ENCODE measurements at regions not wholly inside any gene's neighbourhood (a gene's known extent, or its start where the extent isn't known, plus 50 kb on each side); places are given as distances from the start of the nearest gene placed in this dataset.

- Mint-ChIP-seq H3K4me1 (ENCODE audit: insufficient read depth, unreplicated experiment) (no peaks in the 10 kb centered on the region), H3K9me3 (ENCODE audit: unreplicated experiment) (peaks cover 8% of the 10 kb centered on the region), H3K4me3 (ENCODE audit: unreplicated experiment) (no peak overlapping the region), H3K36me3 (ENCODE audit: insufficient read depth, unreplicated experiment) (no peaks in the 10 kb centered on the region), H3K27ac (ENCODE audit: low read depth, unreplicated experiment) (no peak overlapping the region), H3K27me3 (ENCODE audit: insufficient read depth, unreplicated experiment) (peaks cover 28% of the 10 kb centered on the region)
- no TSS peak for BruUV-seq (replicated peaks)
- no peak for TF ChIP-seq CTCF (IDR thresholded peaks at IDR 0.05; ENCODE audit: unreplicated experiment)
- ChIA-PET CTCF (no interaction called here), POLR2A (no interaction called here)
- intact Hi-C loops (cut with micrococcal nuclease), result no loop called here
- no peak for DNase-seq (ENCODE audit: unreplicated experiment)
Observed at GRCh38 chr13:108095036-108095435, 120.3 kb downstream of the LIG4 start.

GRCh38 chr13:108093616-108094015, 121.7 kb downstream of the LIG4 start:
- BruUV-seq (replicated peaks), result no TSS peak
- H3K4me3 Mint-ChIP-seq (ENCODE audit: unreplicated experiment), result no peak overlapping the region
- POLR2A ChIA-PET, result no interaction called here
- intact Hi-C loops (cut with micrococcal nuclease), result no loop called here
- CTCF ChIA-PET, result no interaction called here
- DNase-seq (ENCODE audit: unreplicated experiment), result no peak
- peaks cover 8% of the 10 kb centered on the region for H3K9me3 Mint-ChIP-seq (ENCODE audit: unreplicated experiment)
- no peaks in the 10 kb centered on the region for H3K36me3 Mint-ChIP-seq (ENCODE audit: insufficient read depth, unreplicated experiment)
- TF ChIP-seq CTCF (IDR thresholded peaks at IDR 0.05; ENCODE audit: unreplicated experiment), result no peak
- no peak overlapping the region for H3K27ac Mint-ChIP-seq (ENCODE audit: low read depth, unreplicated experiment)
- H3K4me1 Mint-ChIP-seq (ENCODE audit: insufficient read depth, unreplicated experiment), result no peaks in the 10 kb centered on the region
- peaks cover 25% of the 10 kb centered on the region for H3K27me3 Mint-ChIP-seq (ENCODE audit: insufficient read depth, unreplicated experiment)

GRCh38 chr13:108087810-108088209, 127.5 kb downstream of the LIG4 start:
- peaks cover 6% of the 10 kb centered on the region for H3K36me3 Mint-ChIP-seq (ENCODE audit: insufficient read depth, unreplicated experiment)
- peaks cover 8% of the 10 kb centered on the region for H3K9me3 Mint-ChIP-seq (ENCODE audit: unreplicated experiment)
- no peak overlapping the region for H3K4me3 Mint-ChIP-seq (ENCODE audit: unreplicated experiment)
- no peaks in the 10 kb centered on the region for H3K27me3 Mint-ChIP-seq (ENCODE audit: insufficient read depth, unreplicated experiment)
- H3K27ac Mint-ChIP-seq (ENCODE audit: low read depth, unreplicated experiment), result no peak overlapping the region
- intact Hi-C loops (cut with micrococcal nuclease), result no loop called here
- H3K4me1 Mint-ChIP-seq (ENCODE audit: insufficient read depth, unreplicated experiment), result no peaks in the 10 kb centered on the region
- no peak for TF ChIP-seq CTCF (IDR thresholded peaks at IDR 0.05; ENCODE audit: unreplicated experiment)
- ChIA-PET POLR2A (no interaction called here), CTCF (no interaction called here)
- no peak for DNase-seq (ENCODE audit: unreplicated experiment)
- no TSS peak for BruUV-seq (replicated peaks)

GRCh38 chr13:108086678-108087077, 128.7 kb downstream of the LIG4 start:
- no peaks in the 10 kb centered on the region for H3K4me1 Mint-ChIP-seq (ENCODE audit: insufficient read depth, unreplicated experiment)
- peaks cover 8% of the 10 kb centered on the region for H3K9me3 Mint-ChIP-seq (ENCODE audit: unreplicated experiment)
- no peak overlapping the region for H3K4me3 Mint-ChIP-seq (ENCODE audit: unreplicated experiment)
- TF ChIP-seq CTCF (IDR thresholded peaks at IDR 0.05; ENCODE audit: unreplicated experiment), result peak; percentile 7
- H3K27ac Mint-ChIP-seq (ENCODE audit: low read depth, unreplicated experiment), result no peak overlapping the region
- ChIA-PET POLR2A (no interaction called here), CTCF (interaction anchor here (0.9 to 1.5 kb wide), 2 partner anchors 69 to 356 kb away, joined by 3 to 4 read pairs; no protein-coding TSS in a partner anchor)
- intact Hi-C loops (cut with micrococcal nuclease), result no loop called here
- no peaks in the 10 kb centered on the region for H3K27me3 Mint-ChIP-seq (ENCODE audit: insufficient read depth, unreplicated experiment)
- no TSS peak for BruUV-seq (replicated peaks)
- DNase-seq (ENCODE audit: unreplicated experiment), result peak; percentile 38
- peaks cover 6% of the 10 kb centered on the region for H3K36me3 Mint-ChIP-seq (ENCODE audit: insufficient read depth, unreplicated experiment)

Measured in MCF 10A (cell line).